ENCODE measurements at regions not wholly inside any gene's neighbourhood (a gene's known extent, or its start where the extent isn't known, plus 50 kb on each side); places are given as distances from the start of the nearest gene placed in this dataset.

- Histone ChIP-seq H3K36me3 (ENCODE audit: control insufficient read depth in 2 of 2, insufficient read depth in 2 of 2, low read length in 1 of 2) (no peaks in the 10 kb centered on the region), H3K4me1 (ENCODE audit: control insufficient read depth in 2 of 2, insufficient read depth in 2 of 2, low read length in 2 of 2) (no peaks in the 10 kb centered on the region), H3K27ac (ENCODE audit: low read depth in 1 of 2, low read length in 1 of 2) (no peak overlapping the region), H3K27me3 (ENCODE audit: control insufficient read depth in 2 of 2, insufficient read depth in 1 of 2, low read length in 1 of 2) (no peaks in the 10 kb centered on the region), H3K9me3 (ENCODE audit: control insufficient read depth in 2 of 2, insufficient read depth in 1 of 2, low read length in 1 of 2) (no peaks in the 10 kb centered on the region), H3K4me3 (ENCODE audit: low read length in 2 of 2) (no peak overlapping the region)
- WGBS: 78% methylated on average over 2 of the region's 2 CpGs
- no peak for DNase-seq (ENCODE audit: low read depth in 6 of 9, low spot score in 9 of 9)
Measured at GRCh38 chr4:45576275-45576674, 547.6 kb downstream of the GABRG1 start.

- no peak for DNase-seq (ENCODE audit: low read depth in 6 of 9, low spot score in 9 of 9)
- Histone ChIP-seq H3K27ac (ENCODE audit: low read depth in 1 of 2, low read length in 1 of 2) (no peak overlapping the region), H3K4me3 (ENCODE audit: low read length in 2 of 2) (no peak overlapping the region), H3K9me3 (ENCODE audit: control insufficient read depth in 2 of 2, insufficient read depth in 1 of 2, low read length in 1 of 2) (peaks cover 0 to 7% of the 10 kb centered on the region in 2 donors), H3K36me3 (ENCODE audit: control insufficient read depth in 2 of 2, insufficient read depth in 2 of 2, low read length in 1 of 2) (no peaks in the 10 kb centered on the region), H3K4me1 (ENCODE audit: control insufficient read depth in 2 of 2, insufficient read depth in 2 of 2, low read length in 2 of 2) (no peaks in the 10 kb centered on the region), H3K27me3 (ENCODE audit: control insufficient read depth in 2 of 2, insufficient read depth in 1 of 2, low read length in 1 of 2) (no peaks in the 10 kb centered on the region)
- 90% methylated on average over 1 of the region's 1 CpG for WGBS
Measured at GRCh38 chr4:45569619-45570018, 554.2 kb downstream of the GABRG1 start.

- H3K36me3 ChIP-seq (ENCODE audit: control insufficient read depth in 2 of 2, insufficient read depth in 2 of 2, low read length in 1 of 2): no peaks in the 10 kb centered on the region
- H3K4me3 ChIP-seq (ENCODE audit: low read length in 2 of 2): no peak overlapping the region
- no peaks in the 10 kb centered on the region for H3K4me1 ChIP-seq (ENCODE audit: control insufficient read depth in 2 of 2, insufficient read depth in 2 of 2, low read length in 2 of 2)
- no peak overlapping the region for H3K27ac ChIP-seq (ENCODE audit: low read depth in 1 of 2, low read length in 1 of 2)
- H3K9me3 ChIP-seq (ENCODE audit: control insufficient read depth in 2 of 2, insufficient read depth in 1 of 2, low read length in 1 of 2): peaks cover 0 to 7% of the 10 kb centered on the region in 2 donors
- WGBS: 74% methylated on average over 3 of the region's 3 CpGs
- H3K27me3 ChIP-seq (ENCODE audit: control insufficient read depth in 2 of 2, insufficient read depth in 1 of 2, low read length in 1 of 2): no peaks in the 10 kb centered on the region
- DNase-seq (ENCODE audit: low read depth in 6 of 9, low spot score in 9 of 9): no peak
Measured at GRCh38 chr4:45568694-45569093, 555.2 kb downstream of the GABRG1 start.

- H3K4me3 ChIP-seq (ENCODE audit: low read length in 2 of 2): no peak overlapping the region
- peaks cover 0 to 7% of the 10 kb centered on the region in 2 donors for H3K9me3 ChIP-seq (ENCODE audit: control insufficient read depth in 2 of 2, insufficient read depth in 1 of 2, low read length in 1 of 2)
- no peaks in the 10 kb centered on the region for H3K4me1 ChIP-seq (ENCODE audit: control insufficient read depth in 2 of 2, insufficient read depth in 2 of 2, low read length in 2 of 2)
- no peak overlapping the region for H3K27ac ChIP-seq (ENCODE audit: low read depth in 1 of 2, low read length in 1 of 2)
- no peaks in the 10 kb centered on the region for H3K36me3 ChIP-seq (ENCODE audit: control insufficient read depth in 2 of 2, insufficient read depth in 2 of 2, low read length in 1 of 2)
- WGBS: 89% methylated on average over 19 of the region's 19 CpGs
- H3K27me3 ChIP-seq (ENCODE audit: control insufficient read depth in 2 of 2, insufficient read depth in 1 of 2, low read length in 1 of 2): no peaks in the 10 kb centered on the region
- no peak for DNase-seq (ENCODE audit: low read depth in 6 of 9, low spot score in 9 of 9)
Measured at GRCh38 chr4:45566896-45567603, 556.8 kb downstream of the GABRG1 start.

- H3K27me3 ChIP-seq (ENCODE audit: control insufficient read depth in 2 of 2, insufficient read depth in 1 of 2, low read length in 1 of 2): no peaks in the 10 kb centered on the region
- DNase-seq (ENCODE audit: low read depth in 6 of 9, low spot score in 9 of 9): no peak
- no peak overlapping the region for H3K4me3 ChIP-seq (ENCODE audit: low read length in 2 of 2)
- 92% methylated on average over 1 of the region's 1 CpG for WGBS
- no peaks in the 10 kb centered on the region for H3K4me1 ChIP-seq (ENCODE audit: control insufficient read depth in 2 of 2, insufficient read depth in 2 of 2, low read length in 2 of 2)
- no peaks in the 10 kb centered on the region for H3K36me3 ChIP-seq (ENCODE audit: control insufficient read depth in 2 of 2, insufficient read depth in 2 of 2, low read length in 1 of 2)
- H3K27ac ChIP-seq (ENCODE audit: low read depth in 1 of 2, low read length in 1 of 2): no peak overlapping the region
- no peaks in the 10 kb centered on the region for H3K9me3 ChIP-seq (ENCODE audit: control insufficient read depth in 2 of 2, insufficient read depth in 1 of 2, low read length in 1 of 2)
Measured at GRCh38 chr4:45554423-45554822, 569.4 kb downstream of the GABRG1 start.

- no peaks in the 10 kb centered on the region for H3K4me1 ChIP-seq (ENCODE audit: control insufficient read depth in 2 of 2, insufficient read depth in 2 of 2, low read length in 2 of 2)
- no peak for DNase-seq (ENCODE audit: low read depth in 6 of 9, low spot score in 9 of 9)
- no peaks in the 10 kb centered on the region for H3K9me3 ChIP-seq (ENCODE audit: control insufficient read depth in 2 of 2, insufficient read depth in 1 of 2, low read length in 1 of 2)
- H3K4me3 ChIP-seq (ENCODE audit: low read length in 2 of 2): no peak overlapping the region
- no peak overlapping the region for H3K27ac ChIP-seq (ENCODE audit: low read depth in 1 of 2, low read length in 1 of 2)
- 54% methylated on average over 4 of the region's 4 CpGs for WGBS
- H3K36me3 ChIP-seq (ENCODE audit: control insufficient read depth in 2 of 2, insufficient read depth in 2 of 2, low read length in 1 of 2): no peaks in the 10 kb centered on the region
- H3K27me3 ChIP-seq (ENCODE audit: control insufficient read depth in 2 of 2, insufficient read depth in 1 of 2, low read length in 1 of 2): no peaks in the 10 kb centered on the region
Measured at GRCh38 chr4:45550766-45551366, 573.0 kb downstream of the GABRG1 start.

GRCh38 chr4:45539142-45539814 is 584.6 kb downstream of the GABRG1 start:
- peaks cover 1 to 7% of the 10 kb centered on the region in 2 donors for H3K9me3 ChIP-seq (ENCODE audit: control insufficient read depth in 2 of 2, insufficient read depth in 1 of 2, low read length in 1 of 2)
- H3K27me3 ChIP-seq (ENCODE audit: control insufficient read depth in 2 of 2, insufficient read depth in 1 of 2, low read length in 1 of 2): no peaks in the 10 kb centered on the region
- no peak overlapping the region for H3K27ac ChIP-seq (ENCODE audit: low read depth in 1 of 2, low read length in 1 of 2)
- H3K36me3 ChIP-seq (ENCODE audit: control insufficient read depth in 2 of 2, insufficient read depth in 2 of 2, low read length in 1 of 2): no peaks in the 10 kb centered on the region
- H3K4me1 ChIP-seq (ENCODE audit: control insufficient read depth in 2 of 2, insufficient read depth in 2 of 2, low read length in 2 of 2): no peaks in the 10 kb centered on the region
- no peak overlapping the region for H3K4me3 ChIP-seq (ENCODE audit: low read length in 2 of 2)
- DNase-seq (ENCODE audit: low read depth in 6 of 9, low spot score in 9 of 9): no peak
- 93% methylated on average over 2 of the region's 2 CpGs for WGBS

GRCh38 chr4:45530498-45530897 is 593.4 kb downstream of the GABRG1 start:
- Histone ChIP-seq H3K27ac (ENCODE audit: low read depth in 1 of 2, low read length in 1 of 2) (no peak overlapping the region), H3K4me1 (ENCODE audit: control insufficient read depth in 2 of 2, insufficient read depth in 2 of 2, low read length in 2 of 2) (no peaks in the 10 kb centered on the region), H3K36me3 (ENCODE audit: control insufficient read depth in 2 of 2, insufficient read depth in 2 of 2, low read length in 1 of 2) (no peaks in the 10 kb centered on the region), H3K4me3 (ENCODE audit: low read length in 2 of 2) (no peak overlapping the region), H3K9me3 (ENCODE audit: control insufficient read depth in 2 of 2, insufficient read depth in 1 of 2, low read length in 1 of 2) (peaks cover 3 to 21% of the 10 kb centered on the region in 2 donors), H3K27me3 (ENCODE audit: control insufficient read depth in 2 of 2, insufficient read depth in 1 of 2, low read length in 1 of 2) (no peaks in the 10 kb centered on the region)
- DNase-seq (ENCODE audit: low read depth in 6 of 9, low spot score in 9 of 9): no peak
- WGBS: 96% methylated on average over 14 of the region's 14 CpGs

GRCh38 chr4:45527160-45527559 is 596.7 kb downstream of the GABRG1 start:
- no peaks in the 10 kb centered on the region for H3K27me3 ChIP-seq (ENCODE audit: control insufficient read depth in 2 of 2, insufficient read depth in 1 of 2, low read length in 1 of 2)
- H3K4me3 ChIP-seq (ENCODE audit: low read length in 2 of 2): no peak overlapping the region

More at GRCh38 chr4:45527160-45527559, 596.7 kb downstream of the GABRG1 start:
- Histone ChIP-seq H3K4me1 (ENCODE audit: control insufficient read depth in 2 of 2, insufficient read depth in 2 of 2, low read length in 2 of 2) (no peaks in the 10 kb centered on the region), H3K9me3 (ENCODE audit: control insufficient read depth in 2 of 2, insufficient read depth in 1 of 2, low read length in 1 of 2) (peaks cover 3 to 21% of the 10 kb centered on the region in 2 donors), H3K36me3 (ENCODE audit: control insufficient read depth in 2 of 2, insufficient read depth in 2 of 2, low read length in 1 of 2) (no peaks in the 10 kb centered on the region), H3K27ac (ENCODE audit: low read depth in 1 of 2, low read length in 1 of 2) (no peak overlapping the region)
- 95% methylated on average over 3 of the region's 3 CpGs for WGBS
- no peak for DNase-seq (ENCODE audit: low read depth in 6 of 9, low spot score in 9 of 9)

Data from thymus (tissue), 11 donors.